GM06990 (cell line): ENCODE measurements at regions not wholly inside any gene's neighbourhood (a gene's known extent, or its start where the extent isn't known, plus 50 kb on each side); places are given as distances from the start of the nearest gene placed in this dataset.

Experiments
- DNase-seq: peaks from one replicate; pipeline ENCODE4 v3.0.0-alpha.2; 2011; ENCODE audit not compliant: insufficient read length; ENCODE audit errors: extremely low read depth
- H3K27me3 ChIP-seq: replicated peaks from 2 replicates; pipeline ENCODE4 v1.6.0; 2011; ENCODE audit warnings: low read length; ENCODE audit not compliant: control insufficient read depth, insufficient read depth
- H3K36me3 ChIP-seq: 2 replicates; pipeline ENCODE4 v1.5.1; 2011; ENCODE audit warnings: low read length; ENCODE audit not compliant: control insufficient read depth, insufficient read depth
- H3K4me3 ChIP-seq: replicated peaks from 2 replicates; pipeline ENCODE4 v1.5.1; 2011; ENCODE audit warnings: low read depth, mild to moderate bottlenecking, control low read depth, low read length
- TF ChIP-seq, protein P1 (sequence below): IDR thresholded peaks from 2 replicates; pipeline ENCODE4 v1.5.1; 2011; ENCODE audit warnings: low read length, control low read depth, mild to moderate bottlenecking, inconsistent platforms; ENCODE audit not compliant: insufficient read depth, poor library complexity, severe bottlenecking

DNA sequence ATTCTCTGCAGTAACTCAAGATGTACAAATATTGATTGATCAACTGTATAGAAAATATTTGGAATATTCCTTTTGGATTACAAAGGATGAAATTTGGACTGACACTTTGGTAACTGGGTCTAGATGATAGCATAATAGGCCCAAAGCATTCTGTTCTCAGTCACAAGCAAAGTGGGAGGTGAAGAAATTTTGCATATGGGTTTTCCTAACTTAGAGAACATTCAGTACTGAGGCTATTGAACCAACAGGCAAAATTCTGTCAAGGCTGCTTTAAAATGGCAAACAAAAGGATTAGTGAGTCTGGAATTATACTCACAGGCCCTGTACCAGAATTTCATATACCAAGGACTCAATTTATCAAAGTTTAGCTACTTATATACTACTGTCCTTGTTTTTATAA, 1020.6 kb downstream of the TLE4 start:
- no peak overlapping the region for H3K4me3 ChIP-seq
- TF ChIP-seq, protein P1, sequence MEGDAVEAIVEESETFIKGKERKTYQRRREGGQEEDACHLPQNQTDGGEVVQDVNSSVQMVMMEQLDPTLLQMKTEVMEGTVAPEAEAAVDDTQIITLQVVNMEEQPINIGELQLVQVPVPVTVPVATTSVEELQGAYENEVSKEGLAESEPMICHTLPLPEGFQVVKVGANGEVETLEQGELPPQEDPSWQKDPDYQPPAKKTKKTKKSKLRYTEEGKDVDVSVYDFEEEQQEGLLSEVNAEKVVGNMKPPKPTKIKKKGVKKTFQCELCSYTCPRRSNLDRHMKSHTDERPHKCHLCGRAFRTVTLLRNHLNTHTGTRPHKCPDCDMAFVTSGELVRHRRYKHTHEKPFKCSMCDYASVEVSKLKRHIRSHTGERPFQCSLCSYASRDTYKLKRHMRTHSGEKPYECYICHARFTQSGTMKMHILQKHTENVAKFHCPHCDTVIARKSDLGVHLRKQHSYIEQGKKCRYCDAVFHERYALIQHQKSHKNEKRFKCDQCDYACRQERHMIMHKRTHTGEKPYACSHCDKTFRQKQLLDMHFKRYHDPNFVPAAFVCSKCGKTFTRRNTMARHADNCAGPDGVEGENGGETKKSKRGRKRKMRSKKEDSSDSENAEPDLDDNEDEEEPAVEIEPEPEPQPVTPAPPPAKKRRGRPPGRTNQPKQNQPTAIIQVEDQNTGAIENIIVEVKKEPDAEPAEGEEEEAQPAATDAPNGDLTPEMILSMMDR = no peak

DNA sequence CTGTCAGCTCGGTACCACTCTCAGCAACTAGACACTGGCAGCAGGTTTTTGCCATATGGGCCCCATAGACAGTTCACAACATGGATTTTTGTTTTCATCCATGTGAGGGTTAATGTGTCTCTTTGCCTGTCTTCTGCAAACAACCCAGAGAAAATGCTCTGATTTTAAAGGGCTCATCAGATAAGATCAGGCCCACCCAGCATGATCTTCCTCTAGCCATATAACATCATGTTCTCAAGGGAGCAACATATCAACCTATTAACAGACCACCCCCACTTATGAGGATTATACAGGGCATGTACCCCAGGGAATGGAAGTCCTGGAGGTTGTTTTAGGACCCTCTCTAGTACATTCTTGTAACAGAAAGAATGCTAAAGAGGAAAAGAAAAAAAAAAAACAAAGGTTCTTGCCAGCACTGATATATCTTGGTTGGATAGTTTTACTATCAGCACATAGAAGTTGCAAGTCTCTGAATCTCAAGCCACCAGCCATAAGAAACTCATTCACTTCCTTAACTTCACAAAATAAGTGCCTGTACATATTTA, 1015.1 kb downstream of the TLE4 start:
- no peaks in the 10 kb centered on the region for H3K36me3 ChIP-seq
- TF ChIP-seq, protein P1 = no peak
- no peak overlapping the region for H3K4me3 ChIP-seq
- no peak for DNase-seq
- H3K27me3 ChIP-seq = no peaks in the 10 kb centered on the region

More for the DNA sequence above, 1020.6 kb downstream of the TLE4 start:
- Histone ChIP-seq H3K27me3 (no peaks in the 10 kb centered on the region), H3K36me3 (no peaks in the 10 kb centered on the region)
- DNase-seq = no peak

GRCh38 chr9:80571953-80572352, 1000.2 kb downstream of the TLE4 start:
- H3K4me3 ChIP-seq = no peak overlapping the region
- no peaks in the 10 kb centered on the region for H3K27me3 ChIP-seq
- H3K36me3 ChIP-seq = no peaks in the 10 kb centered on the region
- DNase-seq = no peak
- TF ChIP-seq, protein P1 = no peak

GRCh38 chr9:80569236-80569635, 997.5 kb downstream of the TLE4 start:
- no peaks in the 10 kb centered on the region for H3K36me3 ChIP-seq
- TF ChIP-seq, protein P1 = no peak
- H3K27me3 ChIP-seq = no peaks in the 10 kb centered on the region
- H3K4me3 ChIP-seq = no peak overlapping the region
- no peak for DNase-seq

DNA sequence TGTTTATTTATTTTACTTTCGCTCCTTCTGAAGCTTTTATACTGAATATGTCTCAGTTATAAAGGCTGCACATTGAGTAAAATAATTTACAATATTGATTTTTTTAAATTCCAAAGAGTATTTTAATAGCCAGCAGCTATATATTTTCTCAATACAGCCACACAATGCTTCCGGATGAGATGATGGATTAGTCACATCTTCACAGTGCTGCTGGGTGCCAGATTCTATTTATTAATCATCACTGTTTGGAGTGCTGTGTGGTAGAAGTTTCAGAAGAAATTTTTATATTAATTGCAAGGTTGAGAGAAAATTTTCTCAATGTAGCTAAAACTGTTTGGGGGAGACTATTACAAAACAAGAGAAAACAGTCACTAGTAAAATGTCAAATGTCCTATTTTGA, 989.8 kb downstream of the TLE4 start:
- TF ChIP-seq, protein P1 = no peak
- H3K36me3 ChIP-seq = no peaks in the 10 kb centered on the region
- DNase-seq = no peak
- no peak overlapping the region for H3K4me3 ChIP-seq
- H3K27me3 ChIP-seq = no peaks in the 10 kb centered on the region

GRCh38 chr9:80560976-80561375, 989.2 kb downstream of the TLE4 start:
- no peaks in the 10 kb centered on the region for H3K36me3 ChIP-seq
- no peak overlapping the region for H3K4me3 ChIP-seq
- H3K27me3 ChIP-seq = no peaks in the 10 kb centered on the region
- no peak for DNase-seq
- TF ChIP-seq, protein P1 = no peak
